GM12864 (cell line): ENCODE measurements at regions not wholly inside any gene's neighbourhood (a gene's known extent, or its start where the extent isn't known, plus 50 kb on each side); places are given as distances from the start of the nearest gene placed in this dataset.
"Not testable (repeated sequence)": the region's sequence is repeated elsewhere in the genome, so short reads cannot be mapped to it uniquely, and the experiment has no call there.

ENCODE experiments used
- DNase-seq: peaks from one replicate; pipeline ENCODE4 v3.0.0-alpha.2; 2011; ENCODE audit warnings: low read depth
- H3K4me3 ChIP-seq: 2 replicates; pipeline ENCODE4 v1.5.1; 2011; ENCODE audit warnings: mild to moderate bottlenecking, low read depth, low read length, control low read depth
- CTCF ChIP-seq: IDR thresholded peaks from 2 replicates; pipeline ENCODE4 v1.5.1; 2011; ENCODE audit warnings: low read depth, mild to moderate bottlenecking, moderate library complexity, low read length, control low read depth, inconsistent platforms; ENCODE audit errors: missing control alignments

DNA sequence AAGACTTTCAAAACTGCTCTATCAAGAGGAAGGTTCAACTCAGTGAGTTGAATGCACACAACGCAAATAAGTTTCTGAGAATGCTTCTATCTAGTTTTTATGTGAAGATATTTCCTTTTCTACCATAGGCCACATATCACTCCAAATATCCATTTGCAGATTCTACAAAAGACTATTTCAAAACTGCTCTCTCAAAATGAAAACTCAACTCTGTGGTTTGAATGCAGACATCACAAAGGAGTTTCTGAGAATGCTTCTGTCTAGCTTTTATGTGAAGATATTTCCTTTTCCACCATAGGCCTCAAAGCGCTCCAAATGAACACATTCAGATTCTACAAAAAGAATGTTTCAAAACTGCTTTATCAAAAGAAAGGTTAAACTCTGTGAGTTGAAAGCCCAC, 1093.1 kb upstream of the DEFB115 start:
- DNase-seq, H3K4me3 ChIP-seq: not testable (repeated sequence)

DNA sequence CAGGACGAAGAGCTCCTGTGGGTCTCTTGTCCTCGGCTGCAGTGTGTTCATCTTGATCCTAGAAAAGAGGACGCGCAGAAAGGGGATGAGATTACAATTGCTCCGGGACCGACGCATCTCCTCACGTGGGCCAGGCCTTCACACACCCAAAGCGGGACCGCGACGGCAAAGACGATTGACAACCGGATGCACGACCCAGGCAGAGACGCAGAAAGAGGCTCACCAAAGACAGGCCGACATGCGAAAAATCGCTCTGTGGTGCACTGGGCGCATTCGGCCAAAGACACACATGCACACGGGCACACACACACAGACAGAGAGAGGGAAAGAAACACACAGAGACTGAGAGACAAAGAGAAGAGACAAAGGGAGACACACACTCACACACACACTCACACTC, 1089.9 kb upstream of the DEFB115 start:
- TF ChIP-seq CTCF: no peak

GRCh38 chr20:30168025-30168799, 1089.3 kb upstream of the DEFB115 start:
- no peak for TF ChIP-seq CTCF
- H3K4me3 ChIP-seq: no peak overlapping the region
- DNase-seq: no peak

More for the DNA sequence above, 1089.9 kb upstream of the DEFB115 start:
- no peak for DNase-seq
- no peak overlapping the region for H3K4me3 ChIP-seq

DNA sequence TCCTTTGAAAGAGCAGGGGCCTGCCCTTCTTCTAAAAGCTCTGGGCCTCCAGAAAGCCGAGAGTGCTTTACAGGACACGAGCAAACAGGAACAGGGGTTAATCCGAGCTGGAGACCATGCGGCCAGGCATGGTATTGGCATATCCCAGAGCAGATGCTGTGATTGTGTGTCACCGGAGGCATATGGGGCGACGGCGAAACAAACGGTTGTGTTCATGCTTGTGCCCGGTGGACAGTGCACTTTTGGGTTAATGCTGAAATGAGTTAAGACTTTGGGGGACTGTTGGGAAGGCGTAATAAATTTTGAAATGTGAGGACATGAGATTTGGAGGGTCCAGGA, 1088.7 kb upstream of the DEFB115 start:
- no peak for DNase-seq
- no peak for TF ChIP-seq CTCF
- H3K4me3 ChIP-seq: no peak overlapping the region

DNA sequence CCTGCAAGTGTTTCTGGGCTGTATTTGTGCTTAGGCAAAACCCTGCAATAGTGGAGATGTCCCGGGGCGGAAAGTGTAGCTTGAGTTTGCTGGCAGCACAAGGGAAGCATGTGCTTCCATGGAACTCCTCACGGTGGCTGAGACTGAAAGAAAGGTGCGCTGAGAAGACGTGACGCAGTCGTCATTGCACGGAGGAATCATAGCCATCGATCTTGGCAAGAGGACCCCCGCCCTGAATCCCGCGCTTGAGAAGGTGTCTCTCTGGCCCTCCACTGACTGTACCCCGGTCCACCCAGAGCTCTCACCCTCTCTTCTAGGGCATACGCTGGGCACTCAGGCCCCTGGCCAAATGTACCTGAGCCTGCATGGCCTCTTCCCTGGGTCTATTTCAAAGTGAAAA, 1081.8 kb upstream of the DEFB115 start:
- no peak for DNase-seq
- no peak for TF ChIP-seq CTCF
- H3K4me3 ChIP-seq: no peak overlapping the region

- DNase-seq: not testable (repeated sequence)
These were observed 1074.3 kb upstream of the DEFB115 start for GRCh38 chr20:30183124-30183523.

DNA sequence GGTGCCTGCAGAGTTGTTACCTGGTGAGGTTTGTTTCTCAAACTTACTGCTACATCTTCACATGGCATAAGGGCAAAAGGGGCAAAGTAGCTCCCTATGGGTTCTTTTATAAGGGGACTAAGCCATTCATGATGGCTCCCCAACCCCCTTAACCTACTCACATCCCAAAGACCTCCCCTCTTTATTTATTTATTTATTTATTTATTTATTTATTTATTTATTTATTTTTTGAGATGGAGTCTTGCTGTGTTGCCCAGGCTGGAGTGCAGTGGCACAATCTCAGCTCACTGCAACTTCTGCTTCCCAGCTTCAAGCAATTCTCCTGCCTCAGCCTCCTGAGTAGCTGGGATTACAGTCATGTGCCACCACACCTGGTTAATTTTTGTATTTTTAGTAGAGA, 1065.7 kb upstream of the DEFB115 start:
- not testable (repeated sequence) for DNase-seq, H3K4me3 ChIP-seq

More at GRCh38 chr20:30183124-30183523, 1074.3 kb upstream of the DEFB115 start:
- H3K4me3 ChIP-seq: not testable (repeated sequence)

DNA sequence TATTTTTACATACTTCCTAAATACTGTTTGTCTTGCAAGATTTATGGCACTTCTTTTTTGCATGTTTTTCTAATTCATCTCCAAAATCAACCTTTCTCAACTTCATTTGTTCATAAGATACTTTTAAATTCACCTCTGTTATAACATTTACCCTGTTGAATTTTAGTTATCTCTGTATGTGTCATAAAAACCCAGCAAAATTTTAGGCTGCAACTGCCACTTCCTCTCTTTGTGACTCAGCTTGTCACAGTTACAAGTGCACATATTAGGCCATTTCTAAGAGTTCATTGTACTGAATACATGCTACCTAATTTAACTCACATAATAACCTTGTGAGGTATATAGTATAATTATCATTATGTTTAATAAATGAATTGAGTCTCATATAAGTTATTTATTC, 1023.0 kb upstream of the DEFB115 start:
- not testable (repeated sequence) for H3K4me3 ChIP-seq, DNase-seq

DNA sequence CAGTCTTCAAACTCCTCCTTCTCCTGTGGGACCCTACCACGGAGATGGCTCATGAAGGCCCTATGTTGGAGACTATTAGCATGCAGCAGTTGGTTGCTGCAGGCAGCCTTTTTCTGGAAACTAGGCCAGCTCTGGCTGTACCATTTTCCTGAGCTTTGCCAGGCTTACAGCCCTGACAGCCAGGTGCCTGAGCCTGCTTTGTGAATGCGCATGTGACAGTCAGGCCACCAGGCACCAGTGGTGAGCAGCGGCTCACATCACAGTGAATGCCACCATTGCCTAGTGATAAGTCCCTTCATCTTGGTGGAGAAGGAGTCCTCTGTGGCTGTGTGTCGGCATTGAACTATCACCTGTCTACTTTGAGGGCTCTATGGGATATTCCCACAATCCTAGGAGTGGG, 982.4 kb upstream of the DEFB115 start:
- DNase-seq, H3K4me3 ChIP-seq: not testable (repeated sequence)

GRCh38 chr20:30281584-30282197, 975.8 kb upstream of the DEFB115 start:
- DNase-seq: no peak
- H3K4me3 ChIP-seq: no peak overlapping the region
- TF ChIP-seq CTCF: no peak

DNA sequence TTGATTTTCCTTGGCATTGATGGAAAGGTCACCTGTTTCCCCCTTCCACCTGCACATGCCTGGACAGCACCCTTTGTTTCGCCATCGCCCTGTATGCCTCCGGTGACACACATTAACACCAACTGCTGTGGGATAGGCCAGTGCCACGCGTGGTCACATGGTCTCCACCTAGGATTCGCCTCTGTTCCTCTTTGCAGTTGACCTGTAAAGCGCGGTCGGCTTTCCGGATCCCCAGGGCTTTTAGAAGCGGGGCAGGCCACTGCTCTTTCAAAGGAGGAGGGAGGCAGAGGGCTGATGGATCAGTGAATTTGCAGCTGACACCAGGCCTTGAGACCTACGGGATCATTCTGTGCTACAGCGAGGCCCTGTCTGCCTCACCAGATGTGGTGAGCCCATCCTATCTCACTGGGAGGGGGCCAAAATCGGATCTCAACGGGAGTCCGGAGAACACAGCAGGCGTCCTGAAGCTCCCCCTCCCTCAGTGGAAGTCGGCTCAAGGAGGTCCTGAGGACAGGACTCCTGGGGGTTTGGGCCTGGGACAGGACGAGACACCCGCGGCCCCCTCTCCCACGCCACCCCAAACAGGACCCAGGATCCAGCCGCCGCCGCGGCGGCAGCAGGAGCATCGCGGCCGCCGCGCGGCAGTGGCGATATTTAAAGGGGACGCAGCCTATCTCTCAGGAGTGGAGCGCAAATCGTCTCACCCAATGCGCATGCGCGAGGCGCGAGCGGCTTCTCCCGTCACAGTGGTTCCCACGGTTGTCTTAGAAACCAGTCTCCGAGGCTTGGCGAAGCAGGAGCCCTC, 973.8 kb upstream of the DEFB115 start:
- peak overlapping the region; percentile 51 for H3K4me3 ChIP-seq
- not testable (repeated sequence) for DNase-seq
